GM12891 (cell line): ENCODE measurements at regions not wholly inside any gene's neighbourhood (a gene's known extent, or its start where the extent isn't known, plus 50 kb on each side); places are given as distances from the start of the nearest gene placed in this dataset.

Experiments
- DNase-seq: peaks from one replicate; pipeline ENCODE4 v3.0.0; 2011; ENCODE audit warnings: low spot score; ENCODE audit not compliant: insufficient read length
- FAIRE-seq: peaks from 2 replicates; lab custom pipeline; 2011; peaks lifted over from hg19 to GRCh38; lab: Jason Lieb, UNC
- PAX5 ChIP-seq: IDR thresholded peaks from 2 replicates; pipeline ENCODE4 v1.6.1; 2011; ENCODE audit warnings: low read length, moderate library complexity, mild to moderate bottlenecking; ENCODE audit not compliant: insufficient read depth, severe bottlenecking
- POLR2A ChIP-seq: IDR thresholded peaks from 2 replicates; pipeline ENCODE4 v1.6.1; 2011; ENCODE audit warnings: low read depth, low read length, control low read depth
- POLR2AphosphoS5 ChIP-seq: IDR thresholded peaks from 2 replicates; pipeline ENCODE4 v1.6.1; 2011; ENCODE audit warnings: low read depth, low read length, control low read depth
- POU2F2 ChIP-seq: IDR thresholded peaks from 2 replicates; pipeline ENCODE4 v1.6.1; 2011; ENCODE audit warnings: low read depth, mild to moderate bottlenecking, control low read depth, low read length, moderate library complexity
- SPI1 ChIP-seq: IDR thresholded peaks from 2 replicates; pipeline ENCODE4 v1.6.1; 2011; ENCODE audit warnings: low read depth, low read length, control low read depth
- TAF1 ChIP-seq: IDR thresholded peaks from 2 replicates; pipeline ENCODE4 v1.6.1; 2011; ENCODE audit warnings: low read depth, low read length, control low read depth

DNA sequence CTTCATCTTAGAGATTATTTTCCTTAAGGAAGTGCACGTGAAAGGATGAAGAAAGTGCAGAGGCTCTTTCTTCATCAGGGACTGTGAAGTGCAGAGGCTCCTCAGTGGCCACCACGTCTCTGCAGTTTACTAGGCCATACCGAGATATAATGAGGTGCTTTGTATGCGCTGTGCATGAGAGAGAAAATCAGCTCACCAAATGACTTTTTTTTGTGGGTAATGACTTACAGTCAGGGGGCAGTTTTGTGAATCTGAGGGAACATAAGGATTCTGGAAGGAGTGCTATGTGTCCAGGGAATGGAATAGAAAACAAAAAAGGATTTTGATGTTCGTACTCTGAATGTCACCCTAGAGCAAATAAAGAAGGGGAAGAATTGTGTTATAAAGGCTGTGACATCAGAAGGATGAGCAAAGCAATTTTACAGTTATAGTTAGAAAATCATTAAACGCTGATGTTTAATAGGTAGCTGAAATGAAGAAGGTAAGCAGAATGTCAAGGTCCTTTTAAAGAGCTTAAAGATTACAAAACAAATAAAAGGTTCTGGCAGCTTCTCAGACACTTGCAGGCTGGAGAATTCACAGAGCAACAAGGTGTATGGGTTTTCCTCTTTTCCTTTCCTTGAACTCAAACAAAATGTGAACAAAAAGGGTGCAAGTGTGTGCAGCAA is 247.5 kb upstream of the NOVA1 start:
- no peak for FAIRE-seq
- no peak for DNase-seq
- TF ChIP-seq POLR2AphosphoS5 (no peak), POLR2A (no peak), SPI1 (no peak), TAF1 (no peak), PAX5 (no peak), POU2F2 (no peak)

- FAIRE-seq = no peak
- DNase-seq = no peak
- TF ChIP-seq POLR2A = no peak
- TF ChIP-seq PAX5 = no peak
Measured at GRCh38 chr14:26846388-26846787, 248.6 kb upstream of the NOVA1 start.

DNA sequence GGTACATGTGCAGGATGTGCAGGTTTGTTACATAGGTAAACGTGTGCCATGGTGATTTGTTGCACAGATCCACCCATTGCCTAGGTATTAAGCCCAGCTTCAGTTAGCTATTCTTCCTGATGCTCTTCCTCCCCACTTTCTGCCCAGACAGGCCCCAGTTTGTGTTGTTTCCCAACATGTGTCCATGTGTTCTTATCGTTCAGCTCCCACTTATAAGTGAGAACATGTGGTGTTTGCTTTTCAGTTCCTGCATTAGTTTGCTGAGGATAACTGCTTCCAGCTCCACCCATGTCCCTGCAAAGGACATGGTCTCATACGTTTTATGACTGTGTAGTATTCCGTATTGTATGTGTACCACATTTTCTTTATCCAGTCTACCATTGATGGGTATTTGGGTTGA is 251.7 kb upstream of the NOVA1 start:
- DNase-seq (no peak), FAIRE-seq (no peak)
- TF ChIP-seq SPI1 (no peak), POLR2A (no peak), PAX5 (no peak), POU2F2 (no peak), TAF1 (no peak), POLR2AphosphoS5 (no peak)

- no peak for TF ChIP-seq POLR2A
- TF ChIP-seq TAF1 = no peak
- no peak for TF ChIP-seq POLR2AphosphoS5
- no peak for TF ChIP-seq SPI1
- TF ChIP-seq POU2F2 = no peak
- no peak for TF ChIP-seq PAX5
- no peak for DNase-seq
- FAIRE-seq = no peak
Measured at GRCh38 chr14:26851793-26852192, 254.0 kb upstream of the NOVA1 start.

GRCh38 chr14:26855077-26855753 is 257.4 kb upstream of the NOVA1 start:
- FAIRE-seq (no peak), DNase-seq (no peak)
- TF ChIP-seq POU2F2 (no peak), SPI1 (no peak), POLR2A (no peak), PAX5 (no peak)

DNA sequence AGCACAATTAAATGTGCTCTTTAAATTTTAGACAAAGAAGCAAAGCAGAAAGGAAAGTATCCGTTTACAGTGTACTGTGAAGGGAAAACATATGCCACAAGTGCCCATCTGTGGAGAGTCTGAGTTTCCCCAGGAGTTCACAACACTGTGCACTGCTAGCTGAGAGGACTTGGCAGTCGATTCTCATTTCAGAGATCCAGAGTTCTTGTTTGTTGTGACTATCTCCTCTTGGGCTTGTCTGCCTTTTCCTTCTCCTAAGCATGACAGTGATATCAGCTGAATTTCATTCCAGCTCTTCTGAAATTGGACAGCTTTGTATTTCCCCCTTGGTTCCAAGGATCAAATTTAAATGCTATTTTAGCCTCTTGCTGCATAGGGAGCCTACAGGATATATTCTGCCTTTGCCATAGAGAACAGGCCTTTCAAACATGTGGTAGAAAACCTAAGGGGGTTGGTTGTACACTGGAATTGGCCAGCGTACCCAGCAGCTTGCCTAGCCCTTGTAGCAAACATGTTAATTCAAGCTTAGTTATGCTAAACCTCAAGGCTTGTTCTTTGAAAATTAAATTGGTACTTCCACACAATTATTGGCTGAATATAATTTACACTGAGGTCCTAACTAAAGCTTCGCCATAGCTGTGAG is 259.2 kb upstream of the NOVA1 start:
- DNase-seq = no peak
- no peak for FAIRE-seq
- TF ChIP-seq TAF1 = no peak
- no peak for TF ChIP-seq POU2F2
- TF ChIP-seq PAX5 = no peak
- no peak for TF ChIP-seq SPI1
- TF ChIP-seq POLR2A = no peak
- TF ChIP-seq POLR2AphosphoS5 = no peak

DNA sequence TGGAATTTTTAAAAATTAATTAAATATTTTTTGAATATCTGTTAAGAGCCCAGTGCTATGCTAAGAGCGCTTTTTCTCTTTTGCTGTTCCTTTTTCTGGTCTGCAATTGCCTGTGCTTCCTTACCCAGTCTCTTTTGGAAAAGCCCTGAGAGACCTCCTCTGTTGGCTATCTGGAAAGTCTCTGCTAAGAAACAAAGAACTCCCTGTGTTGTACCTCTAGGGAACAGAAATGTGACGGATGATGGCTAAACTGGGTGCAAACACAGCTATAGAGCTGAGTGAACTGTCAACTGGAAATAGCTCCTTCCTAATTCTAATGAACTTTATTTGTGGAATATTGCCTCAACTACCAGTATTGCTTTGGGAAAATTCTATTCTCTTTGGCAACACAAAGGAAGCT is 261.6 kb upstream of the NOVA1 start:
- DNase-seq (no peak), FAIRE-seq (no peak)
- TF ChIP-seq POLR2A = no peak

DNA sequence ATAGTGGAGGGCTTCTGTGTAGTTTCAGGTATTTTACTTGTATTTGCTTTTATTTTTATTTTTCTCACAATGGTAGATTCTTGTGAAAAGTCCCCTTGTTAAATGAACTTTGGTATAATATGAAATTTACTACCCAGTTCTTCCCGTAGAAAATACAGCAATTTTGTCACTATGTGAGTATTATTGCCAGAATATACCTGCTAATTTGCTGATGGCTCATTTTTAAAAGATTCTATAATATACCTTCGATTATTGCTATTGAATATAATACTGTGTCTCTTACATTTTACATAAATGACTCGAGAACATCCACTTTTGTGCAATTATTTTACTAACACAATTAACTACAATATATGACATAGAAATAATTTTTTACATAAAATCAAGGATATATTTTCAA is 262.3 kb upstream of the NOVA1 start:
- no peak for DNase-seq
- FAIRE-seq = no peak
- TF ChIP-seq PAX5 (no peak), SPI1 (no peak), POLR2AphosphoS5 (no peak), POU2F2 (no peak), TAF1 (no peak), POLR2A (no peak)

- DNase-seq = no peak
- no peak for TF ChIP-seq POU2F2
- no peak for FAIRE-seq
Measured at GRCh38 chr14:26863736-26864135, 265.9 kb upstream of the NOVA1 start.

DNA sequence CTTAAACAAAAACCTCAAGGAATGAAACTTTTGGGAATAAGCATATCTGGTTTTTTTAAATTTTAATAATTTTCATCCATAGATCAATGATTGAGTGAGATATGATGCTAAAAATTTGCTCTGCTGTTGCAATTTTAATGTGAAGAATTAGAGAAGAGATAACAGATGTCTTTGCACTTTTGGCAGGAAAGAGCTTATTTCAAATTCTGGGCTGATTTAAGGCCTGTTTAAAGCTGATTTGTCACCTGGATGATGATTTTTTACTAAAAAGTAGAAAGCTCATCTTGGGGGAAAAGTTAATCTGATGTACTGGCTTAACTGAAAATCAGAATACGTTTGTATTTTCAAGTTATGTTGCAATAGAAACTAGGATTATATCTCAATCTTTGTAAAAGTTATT is 268.9 kb upstream of the NOVA1 start:
- TF ChIP-seq POLR2AphosphoS5 (no peak), SPI1 (no peak), TAF1 (no peak), POLR2A (no peak), PAX5 (no peak), POU2F2 (no peak)
- no peak for FAIRE-seq
- DNase-seq = no peak

GRCh38 chr14:26867171-26867757 is 269.4 kb upstream of the NOVA1 start:
- no peak for FAIRE-seq
- DNase-seq = no peak

More at GRCh38 chr14:26867171-26867757, 269.4 kb upstream of the NOVA1 start:
- no peak for TF ChIP-seq POU2F2
